Fibroblast of pulmonary artery (primary cell): ENCODE measurements at regions not wholly inside any gene's neighbourhood (a gene's known extent, or its start where the extent isn't known, plus 50 kb on each side); places are given as distances from the start of the nearest gene placed in this dataset.

Experiments
- DNase-seq: peaks from one replicate; pipeline ENCODE4 v3.0.0-alpha.2; 2010; ENCODE audit warnings: low read depth
- H3K4me3 ChIP-seq: replicated peaks from 2 replicates; pipeline ENCODE4 v1.5.1; 2011; ENCODE audit warnings: low read depth, mild to moderate bottlenecking, control low read depth, low read length, moderate library complexity
- CTCF ChIP-seq: IDR thresholded peaks from 2 replicates; pipeline ENCODE4 v1.5.1; 2011; ENCODE audit warnings: mild to moderate bottlenecking, control low read depth, low read length, inconsistent platforms; ENCODE audit errors: missing control alignments

GRCh38 chr12:79534029-79534867 lies 156.5 kb downstream of the PAWR start:
- no peak for TF ChIP-seq CTCF
- H3K4me3 ChIP-seq: no peak overlapping the region
- DNase-seq: no peak

GRCh38 chr12:79532907-79533288 lies 157.9 kb downstream of the PAWR start:
- peak; percentile 61 for DNase-seq
- no peak for TF ChIP-seq CTCF
- H3K4me3 ChIP-seq: no peak overlapping the region

GRCh38 chr12:79531518-79531917 lies 159.2 kb downstream of the PAWR start:
- no peak for TF ChIP-seq CTCF
- DNase-seq: peak; percentile 53
- no peak overlapping the region for H3K4me3 ChIP-seq

GRCh38 chr12:79527473-79527872 lies 163.3 kb downstream of the PAWR start:
- TF ChIP-seq CTCF: no peak
- no peak overlapping the region for H3K4me3 ChIP-seq
- DNase-seq: no peak

GRCh38 chr12:79525357-79525756 lies 165.4 kb downstream of the PAWR start:
- DNase-seq: no peak
- no peak for TF ChIP-seq CTCF
- no peak overlapping the region for H3K4me3 ChIP-seq

- no peak for TF ChIP-seq CTCF
- peak; percentile 30 for DNase-seq
- no peak overlapping the region for H3K4me3 ChIP-seq
These were observed 166.1 kb downstream of the PAWR start for GRCh38 chr12:79524507-79525148.
